Limb (tissue), 2 donors: ENCODE measurements at regions not wholly inside any gene's neighbourhood (a gene's known extent, or its start where the extent isn't known, plus 50 kb on each side); places are given as distances from the start of the nearest gene placed in this dataset.

Experiments used
- DNase-seq, 2 donors: peaks; one replicate each; pipeline ENCODE4 v3.0.0-alpha.2; 2016; ENCODE audit errors: extremely low spot score in 2 of 2

DNA sequence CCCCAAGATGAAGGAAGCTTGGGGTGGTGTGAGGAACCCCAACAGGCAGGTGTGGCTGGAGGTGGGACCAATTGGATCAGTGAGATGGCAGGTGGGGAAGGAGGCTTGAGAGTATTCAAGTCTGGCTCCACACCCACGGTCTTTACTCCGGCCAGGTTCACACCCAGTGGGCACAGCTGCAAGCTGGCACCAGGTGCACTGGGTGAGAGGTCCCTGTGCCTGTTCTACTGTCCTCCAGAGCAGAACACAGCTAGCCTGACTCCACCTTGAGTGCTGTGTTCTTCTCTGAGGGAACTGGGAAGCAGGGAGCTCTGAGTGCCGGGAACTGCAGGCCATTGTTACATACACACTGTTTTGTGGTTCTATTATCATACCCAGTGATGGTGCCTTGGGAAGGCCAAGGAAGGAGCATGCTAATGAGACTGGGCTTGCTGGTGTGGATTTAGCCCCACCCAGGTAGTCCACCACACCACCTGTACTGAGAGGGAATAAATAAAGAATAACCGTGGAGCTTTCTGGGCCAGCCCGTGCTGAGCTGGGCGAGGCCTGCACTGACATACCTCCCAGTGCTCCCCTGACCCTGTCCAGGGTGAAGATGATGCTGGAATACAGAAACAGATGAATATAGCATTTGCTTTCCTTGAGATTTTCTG is 93.4 kb downstream of the ABHD5 start:
- no peak for DNase-seq

DNA sequence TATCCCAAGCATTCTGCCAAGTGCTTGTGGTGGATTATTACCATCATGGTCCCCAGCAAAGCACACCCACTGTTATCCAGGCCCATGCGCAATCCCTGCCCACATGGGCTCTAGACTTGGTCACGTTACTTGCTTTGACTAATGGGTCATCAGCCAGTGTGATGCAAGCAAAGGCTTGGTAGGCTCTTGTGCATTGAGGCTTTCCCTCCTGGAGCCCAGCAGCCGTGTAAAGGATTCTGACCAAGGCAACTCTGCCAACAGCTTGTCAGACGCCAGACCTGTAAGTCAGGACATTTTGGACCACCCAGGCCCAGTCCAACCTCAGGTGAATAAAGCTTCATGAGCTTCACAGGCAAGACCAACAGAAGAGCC is 93.9 kb downstream of the ABHD5 start:
- DNase-seq, result no peak

DNA sequence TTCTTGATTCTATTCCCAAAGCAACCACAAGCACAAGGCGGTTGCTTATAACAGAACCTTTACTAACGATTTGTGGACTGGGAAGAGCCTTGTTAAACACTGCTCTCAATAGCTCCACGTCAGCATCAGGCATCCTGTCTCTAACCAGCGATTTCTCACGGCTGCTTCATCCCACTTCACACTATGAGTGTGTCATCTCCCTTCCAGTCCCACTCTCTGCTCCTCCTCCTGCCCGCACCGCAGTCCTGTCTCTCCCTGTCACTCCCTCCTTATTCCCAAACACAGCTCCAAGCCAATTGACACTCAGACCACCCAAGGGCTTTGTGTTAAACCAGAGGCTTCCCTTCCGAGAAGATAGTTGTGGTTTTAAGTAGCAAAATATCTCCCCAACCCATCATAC is 94.8 kb downstream of the ABHD5 start:
- no peak for DNase-seq

DNA sequence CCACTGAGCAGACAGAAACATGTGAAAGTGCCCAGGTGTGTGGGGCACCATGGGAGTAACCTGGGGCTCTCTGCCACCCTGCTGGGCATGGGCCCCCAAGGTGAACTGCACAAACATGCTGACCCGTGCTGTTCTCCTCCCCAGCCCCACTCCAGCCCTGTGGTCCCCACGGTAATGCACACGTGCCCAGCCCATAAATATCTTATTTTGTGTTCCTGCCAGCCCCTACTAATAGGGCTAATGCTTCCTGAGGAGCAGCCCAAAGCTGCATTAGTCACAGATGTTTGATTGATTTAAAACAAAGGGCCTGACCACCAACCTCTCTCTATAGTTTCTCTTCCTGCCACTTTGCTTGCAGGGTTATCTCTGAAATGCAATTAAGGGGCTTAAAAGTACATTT is 95.4 kb downstream of the ABHD5 start:
- no peak for DNase-seq

DNA sequence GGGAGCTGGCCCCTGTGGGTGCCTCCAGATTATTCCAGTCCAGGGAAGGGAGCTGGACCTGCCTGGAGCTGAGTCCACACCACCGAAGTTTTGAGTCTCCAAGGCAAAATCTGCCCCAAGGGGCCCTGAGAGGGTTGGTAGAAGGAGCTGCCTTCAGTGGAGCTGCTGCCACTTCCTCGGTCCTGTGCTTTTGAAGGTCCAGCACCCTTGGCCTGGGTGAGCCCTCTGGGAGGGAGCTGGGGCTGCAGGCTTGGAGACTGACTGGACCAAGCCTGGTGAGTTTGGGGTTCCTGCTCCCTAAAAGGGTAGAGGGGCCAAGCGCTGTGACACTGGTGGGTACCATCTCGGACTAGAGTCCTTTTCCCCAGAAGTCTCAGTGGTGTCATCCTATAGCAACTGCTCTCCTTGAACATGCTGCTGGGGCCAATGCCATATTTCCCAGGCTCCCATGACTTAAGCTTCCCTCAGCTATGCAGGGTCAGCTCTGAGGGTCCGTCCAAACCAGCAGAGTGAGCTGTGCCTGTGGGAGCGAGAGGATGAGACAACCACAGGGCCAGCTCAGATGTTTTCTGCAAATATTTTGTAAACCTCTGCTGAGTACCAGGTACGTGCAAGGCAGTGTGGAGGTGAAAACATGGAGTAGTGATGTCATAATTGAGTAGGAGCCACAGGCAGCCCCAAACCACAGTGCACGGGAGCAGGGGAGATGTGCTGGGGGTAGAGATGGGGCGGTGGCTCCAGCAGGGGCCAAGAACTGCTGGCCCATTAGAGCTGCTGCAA is 96.0 kb downstream of the ABHD5 start:
- no peak for DNase-seq

DNA sequence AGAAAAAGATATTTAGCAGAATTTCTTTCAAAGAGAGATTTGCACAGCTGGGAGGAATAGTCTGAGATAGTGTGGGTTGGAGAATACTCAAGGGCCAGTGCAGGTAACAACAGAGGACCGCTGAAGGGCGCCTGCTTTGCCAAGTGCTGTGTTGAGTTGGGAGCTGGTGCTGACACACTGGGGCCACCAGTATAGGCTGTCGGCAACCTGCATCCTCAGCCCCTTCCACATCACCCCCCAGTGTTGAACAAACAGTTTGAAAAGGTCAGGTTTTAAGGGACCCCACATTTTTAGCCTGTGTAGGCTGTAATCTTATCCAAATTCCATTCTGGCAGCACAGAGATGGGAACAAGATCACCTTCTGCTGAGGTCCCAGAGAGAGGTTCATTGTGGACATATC is 96.6 kb downstream of the ABHD5 start:
- DNase-seq, result no peak

DNA sequence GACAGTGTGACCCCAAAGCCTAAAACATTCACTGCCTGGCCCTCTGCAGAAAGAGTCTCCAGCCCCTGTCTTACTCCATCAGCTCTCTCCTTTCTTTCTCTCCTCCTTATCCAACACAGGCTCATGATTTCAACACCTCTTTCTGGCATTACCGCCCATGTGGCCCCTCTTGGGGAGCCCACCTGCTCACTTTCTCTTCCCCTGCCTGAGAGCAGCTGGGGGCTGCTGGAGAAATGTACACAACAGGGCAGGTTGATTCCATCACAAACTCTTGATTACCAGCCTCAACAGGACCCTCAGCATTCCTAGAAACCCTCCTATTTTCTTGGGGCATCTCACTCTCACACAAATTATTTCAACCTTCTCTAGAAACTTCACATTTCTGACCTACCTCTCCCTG is 98.3 kb downstream of the ABHD5 start:
- DNase-seq, result no peak

DNA sequence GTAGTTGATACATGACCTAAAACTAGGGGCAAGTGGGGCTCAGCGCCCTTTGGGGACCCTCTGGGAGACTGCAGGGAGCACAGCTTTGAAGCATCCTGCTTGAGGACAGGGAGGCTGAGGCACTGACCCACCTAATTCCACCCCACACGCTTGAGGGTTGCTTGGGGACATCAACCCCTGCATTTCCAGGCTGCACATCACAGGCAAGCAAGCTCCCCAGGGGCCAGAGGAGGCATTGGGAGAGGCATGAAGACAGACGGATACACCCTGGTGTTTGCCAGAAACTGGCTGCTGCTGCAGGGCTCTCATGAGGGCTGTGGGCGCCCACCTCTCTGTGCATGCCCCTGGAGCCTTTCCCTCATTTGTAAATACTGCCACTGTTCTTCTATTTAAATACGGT is 99.3 kb downstream of the ABHD5 start:
- no peak for DNase-seq

DNA sequence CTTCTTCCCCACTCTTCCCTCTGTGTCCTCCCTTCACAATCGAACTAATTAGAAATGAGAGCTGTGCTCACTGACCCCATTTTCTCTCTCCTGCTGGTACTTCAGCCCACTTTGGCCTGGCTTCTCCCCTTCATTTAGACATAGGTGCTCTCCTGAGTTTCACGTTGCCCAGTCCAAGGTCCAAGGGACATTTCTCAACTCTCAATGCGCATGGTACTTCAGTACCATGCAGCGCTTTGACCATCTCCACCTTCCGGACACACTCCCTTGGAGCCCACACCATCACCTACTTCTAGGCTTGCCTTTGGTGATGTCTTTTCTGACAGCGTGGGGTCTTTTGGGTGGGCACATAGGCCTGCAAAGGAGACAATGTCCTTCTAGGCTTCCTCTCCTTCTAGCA is 99.7 kb downstream of the ABHD5 start:
- DNase-seq, result no peak

DNA sequence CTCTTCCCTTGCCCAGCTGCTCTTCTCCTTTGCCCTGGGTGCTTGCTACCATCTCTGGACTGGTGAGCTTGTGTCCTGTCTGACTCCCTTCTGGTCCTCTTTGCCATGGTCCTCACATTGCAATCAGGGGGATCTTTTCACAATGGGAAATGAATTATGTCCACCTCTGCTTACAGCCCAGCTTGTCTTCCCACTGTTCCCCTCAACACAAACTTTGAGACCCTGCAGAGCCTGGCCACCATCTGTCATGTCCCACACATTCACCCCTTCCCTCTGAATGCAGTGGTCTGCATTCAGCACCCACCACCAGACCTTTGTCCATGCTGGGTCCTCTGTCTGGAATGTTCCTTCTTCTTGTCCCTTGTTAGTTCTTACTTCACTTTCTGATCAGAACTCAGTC is 100.5 kb downstream of the ABHD5 start:
- DNase-seq, result no peak

DNA sequence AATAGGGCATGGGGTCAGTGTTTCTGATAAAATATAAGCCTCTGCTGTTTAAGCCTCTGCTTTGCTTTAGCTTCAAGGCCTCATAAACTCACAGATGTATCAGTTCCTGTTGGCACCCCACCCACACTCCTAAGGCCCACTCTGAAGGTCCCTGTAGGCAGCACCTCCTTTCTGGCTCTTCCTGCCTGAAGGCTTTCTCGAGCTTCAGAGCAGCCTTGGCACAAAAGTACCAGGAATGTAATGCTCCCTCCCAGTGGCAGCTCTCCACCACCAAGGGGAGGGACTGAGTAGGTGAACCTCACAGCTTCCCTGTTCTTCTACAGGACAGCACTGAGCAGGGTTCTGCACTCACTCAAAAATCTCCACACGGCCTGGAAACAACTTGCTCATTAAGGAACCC is 102.2 kb downstream of the ABHD5 start:
- DNase-seq, result no peak

DNA sequence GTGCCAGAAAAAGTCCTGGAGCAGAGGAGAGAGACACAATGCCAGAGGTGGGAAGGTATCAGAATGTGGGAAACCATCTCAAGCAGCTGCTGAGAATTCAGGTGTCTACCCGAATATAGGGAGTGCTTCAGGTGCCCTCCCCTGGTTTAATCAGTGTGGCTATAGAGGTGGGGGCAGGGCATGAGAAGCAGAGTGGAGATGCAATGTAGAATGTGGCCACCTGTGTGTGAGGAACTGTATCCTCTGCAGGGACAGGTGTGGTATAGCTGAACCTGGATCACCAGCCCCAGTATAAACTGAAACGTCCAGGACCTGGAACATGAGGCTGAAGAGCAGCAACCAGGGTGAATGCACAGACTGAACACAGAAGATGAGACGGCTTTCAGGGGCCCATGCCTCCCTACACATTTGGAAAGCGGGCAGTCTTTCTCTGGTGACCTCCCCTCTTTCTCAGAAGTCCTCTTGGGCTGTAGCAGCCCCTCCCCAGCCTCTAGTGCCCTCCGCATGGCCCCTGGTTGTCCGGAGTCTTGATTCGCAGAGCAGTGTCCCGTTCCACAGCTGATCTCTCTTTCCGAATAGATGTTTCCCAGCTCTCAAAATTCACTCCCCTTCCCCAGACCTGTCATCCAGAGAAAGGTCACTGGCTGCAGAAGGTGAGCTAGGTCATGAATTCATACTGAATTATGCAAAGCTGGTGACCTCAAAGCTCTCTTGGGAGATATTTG is 103.1 kb downstream of the ABHD5 start:
- no peak for DNase-seq

DNA sequence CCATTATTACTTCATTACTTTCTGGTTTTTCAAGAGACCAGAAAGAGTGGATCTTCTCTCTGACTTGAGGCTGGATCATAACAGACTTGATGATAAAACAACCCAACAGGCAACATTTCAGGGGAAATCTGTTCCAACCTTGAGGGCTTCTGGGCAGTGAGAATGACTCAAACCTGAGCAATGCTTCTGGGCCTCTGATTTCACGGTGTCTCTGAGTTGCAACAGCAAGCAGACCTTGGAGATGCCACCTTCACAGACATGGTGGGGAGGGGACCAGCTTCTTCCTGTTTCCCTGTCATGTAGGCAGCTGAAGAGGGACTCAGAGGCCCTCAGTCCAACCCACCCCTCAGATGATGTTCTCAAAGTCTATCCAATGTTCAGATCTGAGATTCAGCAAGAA is 104.0 kb downstream of the ABHD5 start:
- DNase-seq, result no peak

DNA sequence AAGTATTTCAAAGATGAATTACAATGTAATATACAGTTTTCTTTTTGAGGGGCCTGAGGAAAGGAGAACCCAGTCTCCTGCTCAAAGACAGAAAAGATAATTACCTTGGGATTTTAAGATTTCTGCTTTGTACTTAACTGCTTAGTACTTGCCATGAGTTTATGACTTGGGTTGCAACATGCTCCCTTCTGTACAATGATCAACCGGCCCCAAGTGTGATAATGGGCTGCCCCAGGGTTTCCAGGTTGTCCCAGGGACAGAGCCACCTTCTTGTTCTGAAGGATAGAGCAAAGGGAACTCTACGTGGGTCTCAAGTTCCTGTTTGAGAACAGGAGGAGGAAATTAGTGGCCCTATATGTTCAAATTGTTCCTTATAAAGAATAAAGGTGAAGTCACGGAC is 104.8 kb downstream of the ABHD5 start:
- no peak for DNase-seq

DNA sequence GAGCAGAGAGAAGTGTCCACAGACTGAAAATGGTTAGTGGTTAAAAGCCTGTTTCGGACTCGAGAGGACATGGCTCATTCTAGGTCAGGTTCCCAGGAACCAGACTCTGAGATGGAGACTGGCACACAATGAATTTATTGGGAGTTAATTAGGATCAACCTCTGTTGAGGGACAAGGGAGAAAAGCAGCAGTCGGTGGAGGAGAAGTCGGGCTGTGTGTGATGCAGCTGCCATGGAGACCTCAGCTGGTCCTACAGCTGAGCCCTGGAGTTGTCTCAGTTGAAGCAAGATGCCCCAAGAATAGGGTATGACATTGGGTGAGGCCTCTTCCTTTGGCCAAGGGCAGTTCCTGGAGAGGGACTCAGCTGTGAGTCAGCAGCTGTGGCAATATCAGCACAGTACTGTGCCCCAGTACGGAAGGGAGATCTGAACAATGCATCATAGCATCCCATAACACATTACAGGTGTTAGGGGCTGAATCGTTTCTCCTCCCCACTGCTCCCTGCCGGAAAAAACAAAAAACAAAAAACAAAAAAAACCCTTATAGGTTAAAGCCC is 105.4 kb downstream of the ABHD5 start:
- DNase-seq, result no peak

DNA sequence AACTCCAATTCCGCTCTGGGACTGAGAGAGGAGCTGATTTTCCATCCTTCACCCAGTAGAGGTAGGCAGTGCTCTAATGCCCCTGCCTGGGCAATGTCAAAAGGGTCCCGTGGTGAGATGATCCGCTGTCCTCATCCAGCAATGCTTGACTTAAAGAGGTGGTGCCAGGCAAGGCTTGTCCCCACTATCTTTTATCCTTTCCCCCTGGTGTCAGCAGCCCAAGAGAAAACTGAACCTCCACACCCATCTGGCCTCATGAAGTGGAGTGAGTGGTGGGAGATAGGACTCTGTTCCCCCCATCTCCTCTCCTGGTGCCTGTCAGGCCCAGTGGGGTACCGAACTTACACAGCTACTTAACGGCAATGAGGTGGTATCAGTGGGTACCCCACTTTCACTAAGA is 107.1 kb downstream of the ABHD5 start:
- no peak for DNase-seq

DNA sequence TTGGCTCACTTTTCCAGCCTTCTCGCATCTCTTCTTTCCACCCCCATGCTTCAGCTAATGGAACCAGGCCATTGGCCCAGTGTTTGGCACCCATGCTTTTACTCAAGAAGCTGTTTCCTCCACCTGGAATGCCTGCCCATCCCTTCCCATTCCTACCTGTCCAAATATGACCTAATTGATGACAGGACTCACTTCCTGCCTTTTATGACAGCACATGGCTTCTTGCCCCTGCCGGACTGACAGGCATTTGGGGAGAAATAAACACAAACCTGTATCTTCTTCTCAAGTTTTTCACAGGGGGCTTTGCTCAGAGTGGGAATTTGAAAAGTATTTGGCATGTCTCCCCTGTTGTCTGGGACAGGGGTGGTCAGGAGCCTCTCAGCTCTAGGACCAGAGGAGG is 120.1 kb downstream of the ABHD5 start:
- no peak for DNase-seq

DNA sequence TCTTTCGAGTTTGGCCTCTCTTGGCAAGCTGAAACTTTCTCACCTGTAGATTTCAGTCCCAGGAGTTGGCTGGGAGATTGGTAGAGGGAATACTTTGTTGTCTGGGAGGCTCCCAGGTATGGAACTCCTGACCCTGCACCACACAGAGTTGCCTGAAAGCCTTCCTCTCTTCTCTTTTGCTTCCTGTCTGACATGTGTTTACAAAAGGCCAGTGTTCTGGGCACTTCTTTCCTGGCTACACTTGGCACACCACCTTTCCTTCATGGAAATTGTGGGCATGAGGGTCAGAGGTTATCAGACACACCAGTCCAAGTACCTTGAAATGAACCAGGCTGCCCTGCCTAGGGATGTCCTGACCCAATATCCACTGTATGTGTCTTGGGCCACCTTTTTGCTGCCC is 123.7 kb downstream of the ABHD5 start:
- DNase-seq, result no peak

DNA sequence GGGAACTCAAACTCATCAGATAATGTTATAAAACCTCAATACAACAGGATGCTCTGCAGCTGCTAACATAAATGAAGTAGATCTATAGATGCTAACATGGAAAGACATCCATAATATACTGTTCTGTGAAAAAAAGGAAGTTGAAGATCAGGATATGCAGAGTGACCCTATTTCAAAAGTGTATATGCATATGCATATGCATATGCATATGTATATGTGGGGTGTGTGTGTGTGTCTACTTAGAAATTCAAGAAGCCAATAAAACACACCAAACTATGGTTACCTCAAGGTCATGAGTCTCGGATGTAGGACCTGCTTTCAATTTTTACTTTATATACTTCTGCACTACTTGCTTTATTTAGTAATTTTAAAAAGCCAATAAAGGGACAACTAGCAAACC is 125.6 kb downstream of the ABHD5 start:
- no peak for DNase-seq

DNA sequence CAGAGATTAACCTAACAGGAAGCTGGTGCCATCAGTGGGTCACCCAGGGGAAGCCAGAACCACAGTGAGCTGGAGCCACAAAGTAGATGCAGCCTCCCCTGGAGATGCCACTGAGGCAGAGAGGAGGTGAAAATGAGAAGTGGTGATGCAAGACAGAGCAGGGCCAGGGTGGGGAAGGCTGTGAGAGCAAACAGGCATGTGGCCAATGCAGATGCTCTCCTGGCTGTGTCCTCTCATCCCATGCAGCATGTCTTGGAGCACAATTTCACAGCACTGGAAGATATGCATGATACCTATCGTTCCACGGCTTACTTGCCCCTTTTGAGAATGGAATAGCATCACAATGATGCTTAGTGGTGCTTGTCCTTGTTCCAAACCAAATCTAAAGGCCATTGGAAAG is 126.3 kb downstream of the ABHD5 start:
- DNase-seq, result no peak

DNA sequence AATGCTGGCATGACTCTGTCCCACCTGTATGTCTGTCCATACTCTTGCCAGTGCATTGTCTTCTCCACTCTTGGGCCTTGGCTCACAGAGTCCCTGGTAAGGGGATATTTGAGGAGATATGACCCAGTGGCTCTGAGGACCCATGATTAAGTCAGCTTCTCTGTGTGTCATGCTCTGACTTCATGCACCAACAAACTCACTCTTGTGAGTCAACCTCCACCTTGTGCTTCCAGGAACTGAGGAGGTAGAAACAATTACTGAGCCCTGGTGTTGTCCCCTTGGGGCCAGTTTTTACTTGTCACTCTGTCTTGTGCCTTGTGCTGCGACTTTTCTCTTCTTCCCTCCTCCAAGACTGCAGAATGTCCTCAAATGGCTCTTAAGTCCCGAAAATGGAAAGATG is 127.1 kb downstream of the ABHD5 start:
- no peak for DNase-seq

DNA sequence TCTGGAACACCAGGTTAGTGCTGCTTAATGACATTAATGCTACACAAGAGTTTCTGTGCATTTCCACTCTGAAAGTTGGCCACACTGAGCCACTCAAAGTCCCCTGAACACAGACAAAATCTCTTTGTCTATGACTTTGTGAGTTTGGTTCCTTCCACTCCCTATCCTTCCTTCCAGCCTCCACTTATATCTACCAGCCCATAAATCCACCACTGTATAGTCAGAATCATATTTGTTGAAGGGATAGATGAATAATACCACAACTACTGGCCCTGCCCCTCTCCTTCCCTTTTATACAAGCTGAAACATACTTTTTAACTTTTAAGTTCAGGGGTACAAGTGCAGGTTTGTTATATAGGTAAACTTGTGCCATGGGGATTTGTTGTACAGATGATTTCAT is 127.5 kb downstream of the ABHD5 start:
- no peak for DNase-seq
